Astrocyte (in vitro differentiated cells and primary cell): ENCODE measurements at regions not wholly inside any gene's neighbourhood (a gene's known extent, or its start where the extent isn't known, plus 50 kb on each side); places are given as distances from the start of the nearest gene placed in this dataset.

Experiments
- DNase-seq: peaks from one replicate; pipeline ENCODE4 v3.0.0-alpha.2; 2010; ENCODE audit warnings: low read depth
- FAIRE-seq: peaks from 2 replicates; lab custom pipeline; 2011; peaks lifted over from hg19 to GRCh38; lab: Jason Lieb, UNC
- H2AFZ ChIP-seq: 2 replicates; pipeline ENCODE4 v1.6.0; 2012; ENCODE audit warnings: low read depth, low read length, inconsistent platforms
- H3K27ac ChIP-seq: 2 replicates; pipeline ENCODE4 v1.5.1; 2011; ENCODE audit warnings: low read depth, low read length, inconsistent platforms
- H3K27me3 ChIP-seq: 2 replicates; pipeline ENCODE4 v1.6.0; 2011; ENCODE audit warnings: low read length, inconsistent platforms; ENCODE audit not compliant: insufficient read depth
- H3K36me3 ChIP-seq: 2 replicates; pipeline ENCODE4 v1.5.1; 2011; ENCODE audit warnings: low read length, inconsistent platforms; ENCODE audit not compliant: insufficient read depth
- H3K4me1 ChIP-seq: 2 replicates; pipeline ENCODE4 v1.5.1; 2011; ENCODE audit warnings: low read length, inconsistent platforms; ENCODE audit not compliant: insufficient read depth
- H3K4me2 ChIP-seq: 2 replicates; pipeline ENCODE4 v1.6.0; 2012; ENCODE audit warnings: low read length, inconsistent platforms
- H3K4me3 ChIP-seq: 2 replicates; pipeline ENCODE4 v1.5.1; 2011; ENCODE audit warnings: low read depth, mild to moderate bottlenecking, low read length, inconsistent platforms; ENCODE audit not compliant: insufficient read depth
- H3K79me2 ChIP-seq: 2 replicates; pipeline ENCODE4 v1.6.0; 2012; ENCODE audit warnings: mild to moderate bottlenecking, low read length, inconsistent platforms; ENCODE audit not compliant: insufficient read depth
- H3K9ac ChIP-seq: 2 replicates; pipeline ENCODE4 v1.6.0; 2012; ENCODE audit warnings: mild to moderate bottlenecking, low read length, inconsistent platforms
- H3K9me3 ChIP-seq: 2 replicates; pipeline ENCODE4 v1.5.1; 2012; ENCODE audit warnings: low read depth, mild to moderate bottlenecking, low read length, inconsistent platforms; ENCODE audit not compliant: insufficient read depth
- H4K20me1 ChIP-seq: 2 replicates; pipeline ENCODE4 v1.6.0; 2012; ENCODE audit warnings: low read length, inconsistent platforms; ENCODE audit not compliant: insufficient read depth
- H3K27ac Mint-ChIP-seq: one replicate; pipeline ENCODE4 v1.8.0; 2021; ENCODE audit warnings: mild to moderate bottlenecking, mixed read lengths; ENCODE audit not compliant: unreplicated experiment
- H3K27me3 Mint-ChIP-seq: one replicate; pipeline ENCODE4 v1.8.0; 2021; ENCODE audit warnings: low read depth, mixed read lengths; ENCODE audit not compliant: unreplicated experiment
- H3K36me3 Mint-ChIP-seq: one replicate; pipeline ENCODE4 v1.8.0; 2021; ENCODE audit warnings: low read depth, mixed read lengths; ENCODE audit not compliant: unreplicated experiment
- H3K4me1 Mint-ChIP-seq: one replicate; pipeline ENCODE4 v1.8.0; 2021; ENCODE audit warnings: low read depth, mixed read lengths; ENCODE audit not compliant: unreplicated experiment
- H3K4me3 Mint-ChIP-seq: one replicate; pipeline ENCODE4 v1.8.0; 2021; ENCODE audit warnings: mild to moderate bottlenecking, moderate library complexity, mixed read lengths; ENCODE audit not compliant: unreplicated experiment
- H3K9me3 Mint-ChIP-seq: one replicate; pipeline ENCODE4 v1.8.0; 2021; ENCODE audit warnings: mild to moderate bottlenecking, mixed read lengths; ENCODE audit not compliant: unreplicated experiment
- CTCF ChIP-seq: IDR thresholded peaks from 2 replicates; pipeline ENCODE4 v1.5.1; 2011; ENCODE audit warnings: low read depth, mild to moderate bottlenecking, inconsistent platforms, low read length, moderate library complexity; ENCODE audit not compliant: insufficient read depth
- EZH2 ChIP-seq: IDR thresholded peaks from 2 replicates; pipeline ENCODE4 v1.6.1; 2012; ENCODE audit warnings: mild to moderate bottlenecking, low read length, inconsistent platforms; ENCODE audit not compliant: insufficient read depth

GRCh38 chr1:36570478-36571060 is 87.9 kb upstream of the CSF3R start:
- H3K9ac ChIP-seq = no peak overlapping the region
- H3K79me2 ChIP-seq = no peaks in the 10 kb centered on the region
- TF ChIP-seq CTCF (no peak), EZH2 (no peak)
- FAIRE-seq (no peak), DNase-seq (no peak)
- Mint-ChIP-seq H3K27ac (no peak overlapping the region), H3K4me3 (no peak overlapping the region), H3K4me1 (no peaks in the 10 kb centered on the region), H3K9me3 (no peaks in the 10 kb centered on the region), H3K27me3 (peaks cover 58% of the 10 kb centered on the region), H3K36me3 (no peaks in the 10 kb centered on the region)
- H3K27ac ChIP-seq = no peak overlapping the region
- no peaks in the 10 kb centered on the region for H3K9me3 ChIP-seq
- H4K20me1 ChIP-seq = no peaks in the 10 kb centered on the region
- H2AFZ ChIP-seq = no peak overlapping the region
- no peaks in the 10 kb centered on the region for H3K36me3 ChIP-seq
- no peaks in the 10 kb centered on the region for H3K4me1 ChIP-seq
- H3K4me3 ChIP-seq = no peak overlapping the region
- no peak overlapping the region for H3K4me2 ChIP-seq
- peaks cover 3% of the 10 kb centered on the region for H3K27me3 ChIP-seq

- no peaks in the 10 kb centered on the region for H3K36me3 Mint-ChIP-seq
Observed at GRCh38 chr1:36570006-36570405, 87.3 kb upstream of the CSF3R start.

More at GRCh38 chr1:36570006-36570405, 87.3 kb upstream of the CSF3R start:
- Mint-ChIP-seq H3K9me3 (no peaks in the 10 kb centered on the region), H3K27ac (no peak overlapping the region), H3K4me1 (no peaks in the 10 kb centered on the region), H3K4me3 (no peak overlapping the region), H3K27me3 (peaks cover 56% of the 10 kb centered on the region)
- no peaks in the 10 kb centered on the region for H3K4me1 ChIP-seq
- H3K36me3 ChIP-seq = no peaks in the 10 kb centered on the region
- no peak for DNase-seq
- H2AFZ ChIP-seq = no peak overlapping the region
- no peaks in the 10 kb centered on the region for H3K9me3 ChIP-seq
- H4K20me1 ChIP-seq = no peaks in the 10 kb centered on the region
- H3K79me2 ChIP-seq = no peaks in the 10 kb centered on the region
- peaks cover 3% of the 10 kb centered on the region for H3K27me3 ChIP-seq
- no peak for FAIRE-seq
- no peak overlapping the region for H3K27ac ChIP-seq
- no peak for TF ChIP-seq CTCF
- no peak for TF ChIP-seq EZH2
- H3K4me3 ChIP-seq = no peak overlapping the region
- H3K9ac ChIP-seq = no peak overlapping the region
- no peak overlapping the region for H3K4me2 ChIP-seq
